ENCODE measurements at regions not wholly inside any gene's neighbourhood (a gene's known extent, or its start where the extent isn't known, plus 50 kb on each side); places are given as distances from the start of the nearest gene placed in this dataset.

DNA sequence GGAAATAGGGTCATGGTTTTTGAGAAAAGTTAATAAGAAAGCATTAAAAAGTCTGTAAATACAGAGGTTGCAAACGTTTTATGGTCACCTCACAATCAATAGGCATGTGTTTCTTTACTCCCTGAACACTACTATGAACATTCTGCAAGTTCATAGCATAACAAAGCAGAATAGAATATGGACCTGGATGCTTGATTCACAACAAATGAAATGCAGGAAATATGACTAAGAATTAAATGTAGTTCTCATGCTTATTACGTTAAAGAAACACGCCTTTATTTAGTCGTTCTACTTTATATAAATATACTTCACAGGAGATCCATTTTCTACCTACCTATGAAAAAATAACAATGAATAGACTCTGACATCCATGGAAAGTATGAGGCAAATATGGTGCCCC, 344.0 kb downstream of the KCTD12 start:
- H3K27ac Mint-ChIP-seq: no peak overlapping the region
- no peaks in the 10 kb centered on the region for H3K36me3 Mint-ChIP-seq
- H3K4me1 Mint-ChIP-seq: no peaks in the 10 kb centered on the region
- ATAC-seq (ENCODE audit: low read depth) (no peak), DNase-seq (no peak)
- no peaks in the 10 kb centered on the region for H3K27me3 Mint-ChIP-seq
- H3K9me3 Mint-ChIP-seq: no peaks in the 10 kb centered on the region
- POLR2A ChIA-PET: no interaction called here
- H3K4me3 Mint-ChIP-seq: no peak overlapping the region

DNA sequence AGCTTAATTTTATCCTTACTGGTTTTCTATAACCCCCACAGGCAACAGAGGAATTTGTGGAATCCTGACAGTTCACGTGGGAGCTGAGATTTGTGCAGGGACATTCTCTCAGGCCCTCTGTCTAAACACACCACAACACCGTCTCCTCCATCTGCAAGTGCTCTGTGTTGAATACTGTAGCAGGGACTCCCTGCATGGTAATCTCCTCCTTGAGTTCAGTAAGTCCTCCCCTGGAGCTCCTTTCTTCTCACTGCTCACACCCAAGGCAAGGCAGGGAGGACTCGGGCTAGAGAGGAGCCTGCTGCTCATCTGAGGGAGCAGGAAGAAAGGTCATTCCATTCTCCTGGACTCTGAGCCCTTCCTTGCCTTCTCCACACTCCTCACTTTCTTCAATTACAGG, 348.2 kb downstream of the KCTD12 start:
- Mint-ChIP-seq H3K27ac (no peak overlapping the region), H3K4me1 (no peaks in the 10 kb centered on the region), H3K36me3 (no peaks in the 10 kb centered on the region), H3K27me3 (peaks cover 2% of the 10 kb centered on the region), H3K4me3 (no peak overlapping the region), H3K9me3 (no peaks in the 10 kb centered on the region)
- no peak for DNase-seq
- no peak for ATAC-seq (ENCODE audit: low read depth)
- POLR2A ChIA-PET: no interaction called here

DNA sequence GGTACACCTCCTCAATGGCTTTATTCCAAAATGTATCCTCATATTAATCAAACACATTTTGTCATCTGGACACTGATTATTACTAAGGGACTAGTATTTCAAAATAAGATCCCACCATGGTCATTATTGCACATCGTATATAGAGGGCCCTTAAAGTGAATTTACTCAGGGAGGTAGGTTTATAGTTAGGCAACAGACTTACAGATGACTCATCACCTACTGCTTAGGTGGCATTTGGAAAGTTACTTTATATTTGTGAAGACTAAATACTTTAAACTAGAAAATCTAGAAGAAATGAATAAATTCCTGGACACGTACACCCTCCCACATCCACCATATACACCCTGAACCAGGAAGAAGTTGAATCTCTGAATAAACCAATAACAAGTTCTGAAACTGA, 353.0 kb downstream of the KCTD12 start:
- POLR2A ChIA-PET: no interaction called here
- H3K27ac Mint-ChIP-seq: no peak overlapping the region
- H3K27me3 Mint-ChIP-seq: peaks cover 9% of the 10 kb centered on the region
- no peaks in the 10 kb centered on the region for H3K36me3 Mint-ChIP-seq
- DNase-seq: no peak
- no peak overlapping the region for H3K4me3 Mint-ChIP-seq
- ATAC-seq (ENCODE audit: low read depth): no peak
- no peaks in the 10 kb centered on the region for H3K4me1 Mint-ChIP-seq
- no peaks in the 10 kb centered on the region for H3K9me3 Mint-ChIP-seq

DNA sequence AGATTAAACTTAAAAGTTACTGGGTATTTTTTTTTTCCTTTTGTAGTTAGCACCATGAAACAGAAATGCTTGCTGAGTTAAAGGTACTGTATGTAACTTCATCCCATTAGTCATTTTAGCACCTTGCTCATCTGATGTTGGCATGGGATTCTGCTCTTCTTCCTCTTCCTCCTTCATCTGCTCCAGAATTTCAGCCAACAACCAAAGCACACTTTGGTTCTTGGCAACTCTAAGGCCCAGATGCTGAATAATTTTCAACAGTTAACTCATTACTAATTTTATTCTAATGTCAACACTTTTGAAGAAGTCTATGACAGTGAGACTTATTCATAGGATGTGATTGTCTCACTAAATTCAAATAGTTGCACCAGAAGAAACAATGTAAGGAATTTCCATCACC, 359.2 kb downstream of the KCTD12 start:
- no peak overlapping the region for H3K4me3 Mint-ChIP-seq
- DNase-seq (no peak), ATAC-seq (ENCODE audit: low read depth) (no peak)
- H3K4me1 Mint-ChIP-seq: no peaks in the 10 kb centered on the region
- H3K27me3 Mint-ChIP-seq: peaks cover 13% of the 10 kb centered on the region
- no peak overlapping the region for H3K27ac Mint-ChIP-seq
- no peaks in the 10 kb centered on the region for H3K36me3 Mint-ChIP-seq
- no peaks in the 10 kb centered on the region for H3K9me3 Mint-ChIP-seq
- POLR2A ChIA-PET: no interaction called here

DNA sequence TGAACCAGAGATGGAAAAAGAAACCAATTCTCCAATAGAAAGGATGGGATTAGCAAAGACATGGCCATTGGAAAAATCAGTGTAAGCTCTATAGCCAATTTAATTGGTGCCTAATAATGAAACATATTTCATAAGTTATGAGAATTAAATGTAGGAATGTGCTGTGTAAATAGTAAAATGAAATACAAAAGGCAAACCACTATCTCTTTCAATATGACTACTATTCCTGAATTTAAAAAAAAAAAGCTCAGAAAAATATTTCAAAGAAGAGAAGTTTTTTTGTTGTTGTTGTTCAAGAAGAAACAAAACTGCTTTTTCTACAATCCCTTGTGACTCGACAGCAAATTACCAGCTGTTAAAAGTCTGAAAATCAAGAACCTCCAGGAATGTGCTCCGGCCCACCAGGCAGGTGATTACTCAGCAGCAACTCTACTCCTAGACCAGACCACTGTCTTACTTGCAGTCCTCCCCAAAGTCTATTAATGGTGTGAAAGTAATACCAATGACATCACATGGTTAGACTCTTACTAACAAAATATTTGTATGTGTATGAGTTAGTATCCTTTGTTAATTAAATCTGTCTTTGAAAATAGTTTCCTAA, 362.4 kb downstream of the KCTD12 start:
- Mint-ChIP-seq H3K4me3 (no peak overlapping the region), H3K9me3 (no peaks in the 10 kb centered on the region), H3K36me3 (no peaks in the 10 kb centered on the region), H3K27me3 (peaks cover 14% of the 10 kb centered on the region), H3K4me1 (no peaks in the 10 kb centered on the region), H3K27ac (no peak overlapping the region)
- DNase-seq: no peak
- POLR2A ChIA-PET: no interaction called here
- ATAC-seq (ENCODE audit: low read depth): no peak

DNA sequence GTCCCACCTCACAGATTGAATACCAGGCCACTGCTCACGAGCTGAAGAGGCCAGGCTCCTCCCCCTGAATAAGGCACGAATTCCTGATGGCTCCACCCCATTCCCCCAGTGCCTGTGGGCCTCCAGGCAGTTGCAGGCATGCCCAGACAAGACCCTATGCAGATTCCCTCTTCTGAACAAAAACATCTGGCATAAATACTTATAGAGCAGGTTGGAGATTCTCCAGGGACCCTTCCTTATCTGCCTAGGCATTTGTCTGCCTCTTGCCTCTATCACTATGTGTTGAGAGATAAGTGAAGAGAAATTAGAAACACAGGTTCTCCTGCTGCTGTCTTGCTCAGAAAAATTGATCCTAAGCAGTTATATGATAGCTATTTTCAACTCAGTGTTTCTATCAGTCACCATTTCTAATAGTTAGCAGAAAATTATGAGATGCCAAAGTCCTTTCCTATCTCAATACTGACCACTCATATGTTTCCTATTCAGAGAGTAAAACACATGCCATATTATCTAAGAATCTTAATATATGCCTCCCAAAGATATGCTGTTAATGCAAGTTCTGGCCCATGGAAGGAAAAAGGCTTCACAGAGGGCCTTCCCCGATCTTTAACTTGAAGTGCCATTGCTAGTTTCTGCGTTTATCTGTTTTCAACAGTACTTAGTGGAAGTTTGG, 364.0 kb downstream of the KCTD12 start:
- Mint-ChIP-seq H3K27ac (no peak overlapping the region), H3K36me3 (no peaks in the 10 kb centered on the region), H3K4me3 (no peak overlapping the region), H3K9me3 (no peaks in the 10 kb centered on the region), H3K4me1 (no peaks in the 10 kb centered on the region), H3K27me3 (peaks cover 8% of the 10 kb centered on the region)
- ATAC-seq (ENCODE audit: low read depth) (no peak), DNase-seq (no peak)
- POLR2A ChIA-PET: no interaction called here

DNA sequence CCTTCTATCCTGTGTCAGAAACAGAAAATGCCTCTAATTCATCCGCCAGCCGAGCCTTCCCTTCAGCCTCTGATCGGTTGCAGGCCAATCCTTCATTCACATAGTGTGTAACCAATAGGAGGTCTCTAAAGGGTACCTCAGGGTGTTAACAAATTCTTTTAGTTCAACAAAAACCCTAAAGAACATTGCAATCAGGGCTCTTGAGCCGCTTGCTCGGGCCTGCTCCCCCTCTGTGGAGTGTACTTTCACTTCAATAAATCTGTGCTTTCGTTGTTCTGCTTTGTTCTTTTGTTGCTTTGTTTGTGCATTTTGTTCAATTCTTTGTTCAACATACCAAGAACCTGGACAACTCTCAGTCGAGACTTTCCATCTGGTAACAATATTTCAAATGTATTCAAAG, 366.5 kb downstream of the KCTD12 start:
- Mint-ChIP-seq H3K9me3 (no peaks in the 10 kb centered on the region), H3K36me3 (no peaks in the 10 kb centered on the region), H3K27me3 (peaks cover 5% of the 10 kb centered on the region), H3K27ac (no peak overlapping the region), H3K4me1 (no peaks in the 10 kb centered on the region), H3K4me3 (no peak overlapping the region)
- DNase-seq (no peak), ATAC-seq (ENCODE audit: low read depth) (no peak)
- POLR2A ChIA-PET: no interaction called here

DNA sequence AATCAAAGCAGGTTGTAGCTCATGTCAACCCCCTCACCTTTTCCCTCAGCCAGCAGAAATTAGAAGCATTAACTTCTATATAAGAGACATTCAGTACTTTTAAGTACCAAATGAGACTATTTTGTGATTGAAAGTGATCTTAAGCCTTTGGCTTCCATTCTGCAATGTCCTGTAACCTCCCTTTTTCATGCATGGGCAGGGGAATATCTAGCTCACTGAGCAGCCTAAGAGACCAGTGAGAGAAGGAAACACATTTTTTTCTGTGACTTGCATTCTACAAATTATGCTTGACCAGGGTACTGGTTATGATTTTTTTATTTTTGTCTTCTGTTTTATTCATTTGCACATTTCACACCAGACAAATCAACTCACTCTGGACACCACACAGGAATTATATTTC, 369.6 kb downstream of the KCTD12 start:
- ATAC-seq (ENCODE audit: low read depth): no peak
- H3K36me3 Mint-ChIP-seq: no peaks in the 10 kb centered on the region
- H3K9me3 Mint-ChIP-seq: no peaks in the 10 kb centered on the region
- H3K27ac Mint-ChIP-seq: no peak overlapping the region
- H3K27me3 Mint-ChIP-seq: peaks cover 4% of the 10 kb centered on the region
- POLR2A ChIA-PET: no interaction called here
- no peak for DNase-seq
- no peak overlapping the region for H3K4me3 Mint-ChIP-seq
- no peaks in the 10 kb centered on the region for H3K4me1 Mint-ChIP-seq

DNA sequence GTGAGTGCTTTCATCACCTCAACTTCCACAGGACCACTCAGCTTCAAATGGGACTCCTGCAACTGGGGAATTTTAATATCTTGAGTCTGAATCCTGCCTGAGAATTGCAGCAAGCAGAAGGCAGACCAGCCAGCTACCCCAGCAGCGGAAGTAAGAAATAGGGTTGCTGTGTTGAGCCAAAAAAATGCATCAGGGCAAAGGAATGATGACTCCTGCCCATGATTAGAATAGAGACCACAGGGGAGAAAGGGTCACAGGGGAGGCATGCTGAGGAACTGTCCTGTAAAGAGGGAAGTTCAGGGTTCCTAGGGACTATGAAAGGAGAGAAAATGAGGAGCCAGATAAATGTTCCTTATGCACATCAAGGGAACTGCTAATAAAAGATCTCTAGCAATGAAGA, 370.2 kb downstream of the KCTD12 start:
- no peak for DNase-seq
- Mint-ChIP-seq H3K27me3 (peaks cover 4% of the 10 kb centered on the region), H3K4me3 (no peak overlapping the region), H3K36me3 (no peaks in the 10 kb centered on the region), H3K27ac (no peak overlapping the region), H3K9me3 (no peaks in the 10 kb centered on the region), H3K4me1 (no peaks in the 10 kb centered on the region)
- POLR2A ChIA-PET: no interaction called here
- ATAC-seq (ENCODE audit: low read depth): no peak

DNA sequence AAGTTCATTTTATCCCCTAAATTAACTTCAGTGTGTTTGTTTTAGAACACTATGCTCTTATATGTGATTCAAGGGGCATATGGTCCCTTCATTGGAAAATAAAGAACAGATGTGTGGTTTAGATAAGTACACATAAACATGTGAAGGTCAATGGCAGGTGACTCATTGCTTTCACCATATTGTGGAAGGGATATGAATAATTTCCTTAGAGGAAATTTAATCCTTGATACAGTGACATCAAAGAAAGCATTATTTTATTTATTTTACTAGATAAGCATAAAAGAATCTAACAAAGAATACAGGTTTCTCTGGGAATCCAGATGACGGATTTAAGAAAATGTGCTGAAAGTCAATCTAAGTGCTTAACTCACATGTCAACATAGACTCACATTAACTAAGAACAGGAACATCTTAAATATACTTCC, 373.5 kb downstream of the KCTD12 start:
- DNase-seq (no peak), ATAC-seq (ENCODE audit: low read depth) (no peak)
- Mint-ChIP-seq H3K36me3 (no peaks in the 10 kb centered on the region), H3K4me3 (no peak overlapping the region), H3K4me1 (no peaks in the 10 kb centered on the region), H3K9me3 (no peaks in the 10 kb centered on the region), H3K27me3 (no peaks in the 10 kb centered on the region), H3K27ac (no peak overlapping the region)
- POLR2A ChIA-PET: no interaction called here

DNA sequence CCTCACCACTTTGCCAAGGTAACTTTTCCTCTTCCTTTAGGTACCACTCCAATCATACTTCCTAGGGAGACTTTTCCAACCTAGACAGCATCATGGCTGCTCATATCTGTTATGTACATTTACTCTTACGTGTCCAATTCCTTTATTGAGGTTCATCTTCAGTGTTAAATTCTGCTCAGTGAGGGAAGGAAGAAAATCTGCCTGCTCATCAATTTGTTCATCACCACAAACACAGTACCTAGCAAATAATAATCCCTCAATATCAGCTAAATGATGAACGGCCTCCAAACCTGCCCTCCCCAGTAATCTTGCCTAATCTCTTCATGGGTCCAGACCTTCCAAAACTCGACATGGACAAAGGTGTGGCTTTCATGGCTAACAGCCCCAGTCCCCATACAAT, 380.8 kb downstream of the KCTD12 start:
- no peak overlapping the region for H3K27ac Mint-ChIP-seq

DNA sequence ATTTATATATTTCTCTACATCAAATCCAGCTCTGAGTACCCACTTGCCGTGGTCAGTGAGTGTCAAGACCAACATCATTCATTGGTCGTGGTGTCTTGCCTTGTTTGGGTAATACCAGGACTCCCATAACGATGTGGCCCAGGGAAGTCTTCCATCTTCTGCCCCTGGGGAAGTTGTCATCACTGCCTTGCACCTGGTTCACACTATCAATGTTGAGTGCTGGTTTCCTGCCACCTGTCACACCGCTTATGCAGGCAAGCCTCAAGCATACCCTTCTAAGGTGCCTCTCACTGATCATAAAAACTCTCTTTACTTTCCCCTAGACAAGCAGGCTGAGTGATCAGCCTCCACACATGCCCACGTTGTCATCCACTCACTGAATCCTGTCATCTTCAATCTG, 382.4 kb downstream of the KCTD12 start:
- POLR2A ChIA-PET: no interaction called here
- Mint-ChIP-seq H3K27me3 (peaks cover 5% of the 10 kb centered on the region), H3K27ac (no peak overlapping the region), H3K4me3 (no peak overlapping the region), H3K36me3 (no peaks in the 10 kb centered on the region), H3K4me1 (no peaks in the 10 kb centered on the region), H3K9me3 (no peaks in the 10 kb centered on the region)
- DNase-seq (no peak), ATAC-seq (ENCODE audit: low read depth) (no peak)

More for the DNA sequence above, 380.8 kb downstream of the KCTD12 start:
- Mint-ChIP-seq H3K4me3 (no peak overlapping the region), H3K36me3 (no peaks in the 10 kb centered on the region), H3K27me3 (peaks cover 3% of the 10 kb centered on the region), H3K4me1 (no peaks in the 10 kb centered on the region), H3K9me3 (no peaks in the 10 kb centered on the region)
- no peak for DNase-seq
- ATAC-seq (ENCODE audit: low read depth): no peak
- POLR2A ChIA-PET: no interaction called here

DNA sequence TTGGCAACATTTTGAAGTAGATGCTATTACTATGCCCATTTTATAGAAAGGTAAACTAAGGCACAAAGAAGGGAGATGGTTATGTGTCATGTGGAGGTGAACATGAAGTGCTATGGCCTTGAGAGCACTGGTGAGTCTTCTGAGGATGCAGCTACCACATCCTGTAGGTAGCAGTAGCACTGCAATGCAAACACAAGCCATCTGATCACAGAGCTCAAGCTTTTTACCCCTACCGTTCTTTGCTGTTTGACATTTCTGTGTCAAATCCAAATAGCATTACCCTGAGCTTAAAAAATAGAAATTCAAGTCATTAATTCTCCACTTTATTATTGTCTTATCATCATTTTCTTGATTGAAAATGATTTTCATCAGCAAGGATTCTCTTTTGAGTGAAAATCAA, 382.9 kb downstream of the KCTD12 start:
- no peaks in the 10 kb centered on the region for H3K9me3 Mint-ChIP-seq

DNA sequence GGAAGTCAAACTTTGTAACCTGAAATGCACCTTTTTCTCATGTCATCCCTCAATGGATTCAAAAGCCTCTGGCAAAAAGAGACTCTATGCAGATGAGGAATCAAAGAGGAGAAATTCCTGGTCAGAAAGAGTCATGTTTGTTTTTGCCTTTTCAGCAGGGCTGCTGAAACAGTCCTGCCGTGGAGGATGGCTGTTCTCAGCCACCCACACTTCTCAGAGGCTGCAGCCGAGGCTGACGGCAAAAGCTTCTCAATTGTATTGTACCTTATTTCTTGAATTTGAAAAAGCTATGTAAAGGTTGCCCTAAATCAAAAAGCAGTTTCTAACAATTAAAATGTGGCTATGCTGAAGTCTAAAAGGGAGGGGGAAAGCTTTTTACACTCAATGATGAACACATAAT, 385.3 kb downstream of the KCTD12 start:
- H3K36me3 Mint-ChIP-seq: no peaks in the 10 kb centered on the region
- H3K27me3 Mint-ChIP-seq: peaks cover 9% of the 10 kb centered on the region
- H3K27ac Mint-ChIP-seq: no peak overlapping the region
- DNase-seq: no peak
- H3K4me3 Mint-ChIP-seq: no peak overlapping the region
- ATAC-seq (ENCODE audit: low read depth): no peak
- H3K9me3 Mint-ChIP-seq: no peaks in the 10 kb centered on the region
- POLR2A ChIA-PET: no interaction called here
- no peaks in the 10 kb centered on the region for H3K4me1 Mint-ChIP-seq

More for the DNA sequence above, 382.9 kb downstream of the KCTD12 start:
- POLR2A ChIA-PET: no interaction called here
- ATAC-seq (ENCODE audit: low read depth) (no peak), DNase-seq (no peak)
- no peak overlapping the region for H3K27ac Mint-ChIP-seq
- H3K4me3 Mint-ChIP-seq: no peak overlapping the region
- H3K27me3 Mint-ChIP-seq: peaks cover 5% of the 10 kb centered on the region
- no peaks in the 10 kb centered on the region for H3K36me3 Mint-ChIP-seq
- H3K4me1 Mint-ChIP-seq: no peaks in the 10 kb centered on the region

DNA sequence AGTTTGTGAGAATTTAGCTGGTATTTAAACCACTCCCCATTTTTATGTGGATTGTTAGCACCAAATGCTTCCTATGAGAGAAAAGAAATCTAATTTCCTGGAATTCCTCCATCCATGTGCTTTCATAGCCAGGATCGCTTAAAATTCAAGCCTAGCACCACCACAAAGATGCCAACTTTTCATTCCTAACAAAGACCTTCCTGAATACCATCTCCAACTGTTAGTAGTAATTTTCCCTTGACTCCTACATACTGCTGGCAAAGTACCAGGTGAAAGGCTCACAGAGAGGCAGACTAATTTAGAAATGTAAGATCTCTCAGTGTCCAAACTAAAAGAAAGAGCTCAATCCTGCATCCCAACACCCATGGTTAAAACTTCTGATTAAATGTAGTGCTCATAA, 386.3 kb downstream of the KCTD12 start:
- Mint-ChIP-seq H3K9me3 (no peaks in the 10 kb centered on the region), H3K27me3 (peaks cover 9% of the 10 kb centered on the region), H3K36me3 (no peaks in the 10 kb centered on the region), H3K27ac (no peak overlapping the region), H3K4me3 (no peak overlapping the region), H3K4me1 (no peaks in the 10 kb centered on the region)
- DNase-seq: no peak
- POLR2A ChIA-PET: no interaction called here
- ATAC-seq (ENCODE audit: low read depth): no peak

All from activated naive CD8-positive, alpha-beta T cell treated with anti-CD3 and anti-CD28 coated beads, Interleukin-2, amount 10 ng/mL, durations not matched to agents 7 days and 5 days (primary cell).